Smooth muscle cell (in vitro differentiated cells): ENCODE measurements at regions not wholly inside any gene's neighbourhood (a gene's known extent, or its start where the extent isn't known, plus 50 kb on each side); places are given as distances from the start of the nearest gene placed in this dataset.

Experiments used
- DNase-seq: peaks from one replicate; lab custom pipeline; 2025; ENCODE audit not compliant: unreplicated experiment; lab: John Stamatoyannopoulos, UW
- H2AFZ ChIP-seq: fragments of 200-600 bp; sonication (generic); 2 replicates; pipeline ENCODE4 v1.6.0; 2016; ENCODE audit warnings: antibody characterized with exemption, low read depth, mild to moderate bottlenecking
- H3F3A ChIP-seq: fragments of 200-600 bp; sonication (generic); 2 replicates; pipeline ENCODE4 v1.6.0; 2017; ENCODE audit warnings: antibody characterized with exemption, low read depth
- H3K27ac ChIP-seq: fragments of 200-600 bp; sonication (generic); 2 replicates; pipeline ENCODE4 v1.5.1; 2016; ENCODE audit warnings: low read depth, mild to moderate bottlenecking
- H3K27me3 ChIP-seq: fragments of 200-600 bp; sonication (generic); 2 replicates; pipeline ENCODE4 v1.6.1; 2016; ENCODE audit warnings: low read depth, mild to moderate bottlenecking
- H3K36me3 ChIP-seq: fragments of 200-600 bp; sonication (generic); 2 replicates; pipeline ENCODE4 v1.5.1; 2016; ENCODE audit warnings: low read depth
- H3K4me1 ChIP-seq: fragments of 200-600 bp; sonication (generic); 2 replicates; pipeline ENCODE4 v1.5.1; 2016; ENCODE audit warnings: low read depth
- H3K4me2 ChIP-seq: fragments of 200-600 bp; sonication (generic); 2 replicates; pipeline ENCODE4 v1.6.0; 2016; ENCODE audit warnings: mild to moderate bottlenecking
- H3K4me3 ChIP-seq: fragments of 200-600 bp; sonication (generic); 2 replicates; pipeline ENCODE4 v1.5.1; 2016; ENCODE audit warnings: mild to moderate bottlenecking
- H3K79me2 ChIP-seq: fragments of 200-600 bp; sonication (generic); 2 replicates; pipeline ENCODE4 v1.6.0; 2016; ENCODE audit warnings: low read depth, mild to moderate bottlenecking
- H3K9ac ChIP-seq: fragments of 200-600 bp; sonication (generic); 2 replicates; pipeline ENCODE4 v1.6.0; 2016; ENCODE audit warnings: low read depth
- H3K9me3 ChIP-seq: fragments of 200-600 bp; sonication (generic); replicated peaks from 2 replicates; pipeline ENCODE4 v1.5.1; 2016; ENCODE audit warnings: low read depth
- H4K20me1 ChIP-seq: fragments of 200-600 bp; sonication (generic); 2 replicates; pipeline ENCODE4 v1.6.0; 2016; ENCODE audit warnings: low read depth
- WGBS: methylation state at CpG from one replicate; pipeline ENCODE4 v1.1.7; 2016; ENCODE audit warnings: low lambda C conversion rate; 5-methylcytosine and 5-hydroxymethylcytosine counted together
- TF ChIP-seq, protein P1 (sequence below): fragments of 200-600 bp; sonication (generic); IDR thresholded peaks from 2 replicates; pipeline ENCODE4 v1.5.1; 2017; ENCODE audit warnings: borderline replicate concordance, mild to moderate bottlenecking, antibody characterized with exemption; ENCODE audit not compliant: insufficient read depth, poor library complexity, severe bottlenecking

DNA sequence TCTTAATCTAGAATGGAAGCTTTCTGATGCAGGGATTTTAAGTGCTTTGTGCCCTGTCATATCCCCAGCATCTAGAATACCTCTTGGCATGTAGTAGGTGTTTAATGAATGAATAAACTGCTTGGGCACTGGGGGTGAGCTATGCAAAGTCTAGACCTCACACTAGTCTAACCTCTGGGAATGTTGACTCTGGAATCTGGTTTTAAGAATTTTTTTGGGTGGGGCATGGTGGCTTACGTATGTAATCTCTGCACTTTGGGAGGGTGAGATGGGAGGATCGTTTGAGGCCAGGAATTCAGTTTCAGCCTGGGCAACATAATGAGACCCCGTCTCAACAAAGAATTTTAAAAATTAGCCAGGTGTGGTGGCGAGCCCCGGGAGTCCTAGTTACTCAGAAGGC, 146.3 kb upstream of the RGMA start:
- Histone ChIP-seq H3K79me2 (no peaks in the 10 kb centered on the region), H3K9me3 (no peaks in the 10 kb centered on the region), H3K4me1 (peaks cover 15% of the 10 kb centered on the region), H3K9ac (no peak overlapping the region), H3K27me3 (peaks cover 10% of the 10 kb centered on the region), H3K4me2 (no peak overlapping the region), H3F3A (no peaks in the 10 kb centered on the region), H3K4me3 (no peak overlapping the region), H3K27ac (no peak overlapping the region), H4K20me1 (no peaks in the 10 kb centered on the region), H3K36me3 (no peaks in the 10 kb centered on the region), H2AFZ (no peak overlapping the region)
- no peak for DNase-seq
- WGBS: 72% methylated on average over 5 of the region's 5 CpGs
- TF ChIP-seq, protein P1, sequence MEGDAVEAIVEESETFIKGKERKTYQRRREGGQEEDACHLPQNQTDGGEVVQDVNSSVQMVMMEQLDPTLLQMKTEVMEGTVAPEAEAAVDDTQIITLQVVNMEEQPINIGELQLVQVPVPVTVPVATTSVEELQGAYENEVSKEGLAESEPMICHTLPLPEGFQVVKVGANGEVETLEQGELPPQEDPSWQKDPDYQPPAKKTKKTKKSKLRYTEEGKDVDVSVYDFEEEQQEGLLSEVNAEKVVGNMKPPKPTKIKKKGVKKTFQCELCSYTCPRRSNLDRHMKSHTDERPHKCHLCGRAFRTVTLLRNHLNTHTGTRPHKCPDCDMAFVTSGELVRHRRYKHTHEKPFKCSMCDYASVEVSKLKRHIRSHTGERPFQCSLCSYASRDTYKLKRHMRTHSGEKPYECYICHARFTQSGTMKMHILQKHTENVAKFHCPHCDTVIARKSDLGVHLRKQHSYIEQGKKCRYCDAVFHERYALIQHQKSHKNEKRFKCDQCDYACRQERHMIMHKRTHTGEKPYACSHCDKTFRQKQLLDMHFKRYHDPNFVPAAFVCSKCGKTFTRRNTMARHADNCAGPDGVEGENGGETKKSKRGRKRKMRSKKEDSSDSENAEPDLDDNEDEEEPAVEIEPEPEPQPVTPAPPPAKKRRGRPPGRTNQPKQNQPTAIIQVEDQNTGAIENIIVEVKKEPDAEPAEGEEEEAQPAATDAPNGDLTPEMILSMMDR: no peak

GRCh38 chr15:93233710-93234109, 144.7 kb upstream of the RGMA start:
- H3K4me3 ChIP-seq: no peak overlapping the region
- WGBS: 93% methylated on average over 4 of the region's 4 CpGs
- H3K9me3 ChIP-seq: no peaks in the 10 kb centered on the region
- peaks cover 10% of the 10 kb centered on the region for H3K27me3 ChIP-seq
- H2AFZ ChIP-seq: no peak overlapping the region
- H4K20me1 ChIP-seq: no peaks in the 10 kb centered on the region
- no peaks in the 10 kb centered on the region for H3K79me2 ChIP-seq
- H3F3A ChIP-seq: no peaks in the 10 kb centered on the region
- H3K9ac ChIP-seq: no peak overlapping the region
- no peak overlapping the region for H3K27ac ChIP-seq
- no peak for DNase-seq
- H3K4me1 ChIP-seq: peaks cover 15% of the 10 kb centered on the region
- H3K36me3 ChIP-seq: no peaks in the 10 kb centered on the region
- H3K4me2 ChIP-seq: no peak overlapping the region
- TF ChIP-seq, protein P1: no peak

DNA sequence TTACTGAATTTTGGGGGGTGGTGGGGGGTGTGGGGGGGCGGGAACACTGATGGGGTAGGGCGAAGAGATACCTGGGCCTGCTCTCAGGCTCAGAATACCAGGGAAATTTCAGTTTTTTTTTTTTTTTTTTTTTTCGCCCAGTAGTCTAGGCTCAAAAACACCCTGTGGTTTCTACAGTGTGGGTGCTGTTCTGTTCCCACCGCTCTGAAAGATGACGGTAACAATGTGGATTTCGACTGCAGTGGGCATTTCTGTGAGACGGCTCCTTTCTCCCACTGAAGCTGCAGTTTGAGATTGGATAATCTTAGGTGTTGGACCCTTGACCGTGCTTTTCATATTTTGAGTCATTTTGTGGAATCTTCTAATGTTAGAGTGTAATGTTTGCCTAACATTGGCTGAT, 143.8 kb upstream of the RGMA start:
- H3K36me3 ChIP-seq: no peaks in the 10 kb centered on the region
- no peaks in the 10 kb centered on the region for H3F3A ChIP-seq
- H3K4me2 ChIP-seq: no peak overlapping the region
- no peak overlapping the region for H3K27ac ChIP-seq
- H3K9me3 ChIP-seq: no peaks in the 10 kb centered on the region
- H3K27me3 ChIP-seq: peaks cover 10% of the 10 kb centered on the region
- DNase-seq: no peak
- H3K79me2 ChIP-seq: no peaks in the 10 kb centered on the region
- no peak overlapping the region for H3K9ac ChIP-seq
- no peaks in the 10 kb centered on the region for H4K20me1 ChIP-seq
- H3K4me1 ChIP-seq: peaks cover 15% of the 10 kb centered on the region
- WGBS: 83% methylated on average over 8 of the region's 8 CpGs
- H2AFZ ChIP-seq: no peak overlapping the region
- H3K4me3 ChIP-seq: no peak overlapping the region
- TF ChIP-seq, protein P1: no peak

- no peaks in the 10 kb centered on the region for H3F3A ChIP-seq
- WGBS: 77% methylated on average over 6 of the region's 6 CpGs
- H3K4me3 ChIP-seq: no peak overlapping the region
- H3K27me3 ChIP-seq: peaks cover 10% of the 10 kb centered on the region
- no peaks in the 10 kb centered on the region for H4K20me1 ChIP-seq
- no peaks in the 10 kb centered on the region for H3K36me3 ChIP-seq
- no peak overlapping the region for H3K27ac ChIP-seq
- no peak overlapping the region for H2AFZ ChIP-seq
- TF ChIP-seq, protein P1: no peak
- no peaks in the 10 kb centered on the region for H3K79me2 ChIP-seq
- no peak overlapping the region for H3K9ac ChIP-seq
- H3K4me2 ChIP-seq: no peak overlapping the region
- H3K9me3 ChIP-seq: no peaks in the 10 kb centered on the region
- H3K4me1 ChIP-seq: peaks cover 15% of the 10 kb centered on the region
- DNase-seq: no peak
Measured at GRCh38 chr15:93231994-93232393, 143.0 kb upstream of the RGMA start.
